HK-2 (cell line): ENCODE measurements at regions not wholly inside any gene's neighbourhood (a gene's known extent, or its start where the extent isn't known, plus 50 kb on each side); places are given as distances from the start of the nearest gene placed in this dataset.

Experiments used
- DNase-seq: peaks from one replicate; pipeline ENCODE4 v3.0.0-alpha.2; 2018; ENCODE audit not compliant: unreplicated experiment

GRCh38 chr6:6376845-6377244 is 56.4 kb upstream of the F13A1 start:
- DNase-seq, result no peak

- DNase-seq, result no peak
Measured at GRCh38 chr6:6377621-6378020, 57.2 kb upstream of the F13A1 start.

GRCh38 chr6:6379573-6379972 is 59.1 kb upstream of the F13A1 start:
- peak; percentile 2 for DNase-seq

- no peak for DNase-seq
Measured at GRCh38 chr6:6384520-6384919, 64.1 kb upstream of the F13A1 start.

- DNase-seq, result no peak
Measured at GRCh38 chr6:6386010-6386409, 65.5 kb upstream of the F13A1 start.

GRCh38 chr6:6390849-6391602 is 70.6 kb upstream of the F13A1 start:
- no peak for DNase-seq

- no peak for DNase-seq
Measured at GRCh38 chr6:6392214-6393068, 72.0 kb upstream of the F13A1 start.

- DNase-seq, result no peak
Measured at GRCh38 chr6:6393069-6393529, 72.6 kb upstream of the F13A1 start.

- DNase-seq, result no peak
Measured at GRCh38 chr6:6395581-6396197, 75.2 kb upstream of the F13A1 start.

- no peak for DNase-seq
Measured at GRCh38 chr6:6397842-6398241, 77.4 kb upstream of the F13A1 start.

- no peak for DNase-seq
Measured at GRCh38 chr6:6399568-6399967, 79.1 kb upstream of the F13A1 start.

GRCh38 chr6:6401401-6401800 is 80.9 kb upstream of the F13A1 start:
- DNase-seq, result no peak

- no peak for DNase-seq
Measured at GRCh38 chr6:6402006-6402405, 81.5 kb upstream of the F13A1 start.

- DNase-seq, result no peak
Measured at GRCh38 chr6:6402591-6402990, 82.1 kb upstream of the F13A1 start.

GRCh38 chr6:6405031-6405430 is 84.6 kb upstream of the F13A1 start:
- no peak for DNase-seq

GRCh38 chr6:6405997-6406714 is 85.7 kb upstream of the F13A1 start:
- DNase-seq, result no peak

- no peak for DNase-seq
Measured at GRCh38 chr6:6406715-6407070, 86.2 kb upstream of the F13A1 start.

- DNase-seq, result no peak
Measured at GRCh38 chr6:6407071-6407741, 86.7 kb upstream of the F13A1 start.

GRCh38 chr6:6409397-6410030 is 89.1 kb upstream of the F13A1 start:
- DNase-seq, result no peak

GRCh38 chr6:6411115-6411514 is 90.7 kb upstream of the F13A1 start:
- DNase-seq, result no peak

GRCh38 chr6:6412221-6412620 is 91.8 kb upstream of the F13A1 start:
- DNase-seq, result no peak
